GM12872 (cell line): ENCODE measurements at regions not wholly inside any gene's neighbourhood (a gene's known extent, or its start where the extent isn't known, plus 50 kb on each side); places are given as distances from the start of the nearest gene placed in this dataset.

Source experiments
- TF ChIP-seq, protein P1 (sequence below): IDR thresholded peaks from 3 replicates; pipeline ENCODE4 v1.5.1; 2011; ENCODE audit warnings: low read depth, mild to moderate bottlenecking, low read length, moderate library complexity; ENCODE audit not compliant: insufficient read depth

DNA sequence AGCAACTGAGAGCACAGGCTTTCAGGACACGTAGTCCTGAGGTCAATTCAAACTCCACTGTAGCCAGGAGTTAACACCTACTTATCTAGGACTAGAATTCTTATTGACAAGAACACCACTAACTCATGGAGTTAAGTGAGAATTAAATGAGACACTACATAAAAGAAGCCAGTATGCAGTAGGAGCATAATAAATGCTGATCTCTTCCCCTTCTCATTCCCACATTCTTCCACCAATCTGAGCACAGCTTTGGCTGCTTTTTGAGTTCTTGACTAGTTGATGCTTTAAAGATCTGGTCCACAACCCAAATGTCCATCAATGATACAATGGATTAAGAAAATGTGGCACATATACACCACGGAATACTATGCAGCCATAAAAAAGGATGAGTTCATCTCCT, 55.2 kb downstream of the TTC32 start:
- TF ChIP-seq, protein P1, sequence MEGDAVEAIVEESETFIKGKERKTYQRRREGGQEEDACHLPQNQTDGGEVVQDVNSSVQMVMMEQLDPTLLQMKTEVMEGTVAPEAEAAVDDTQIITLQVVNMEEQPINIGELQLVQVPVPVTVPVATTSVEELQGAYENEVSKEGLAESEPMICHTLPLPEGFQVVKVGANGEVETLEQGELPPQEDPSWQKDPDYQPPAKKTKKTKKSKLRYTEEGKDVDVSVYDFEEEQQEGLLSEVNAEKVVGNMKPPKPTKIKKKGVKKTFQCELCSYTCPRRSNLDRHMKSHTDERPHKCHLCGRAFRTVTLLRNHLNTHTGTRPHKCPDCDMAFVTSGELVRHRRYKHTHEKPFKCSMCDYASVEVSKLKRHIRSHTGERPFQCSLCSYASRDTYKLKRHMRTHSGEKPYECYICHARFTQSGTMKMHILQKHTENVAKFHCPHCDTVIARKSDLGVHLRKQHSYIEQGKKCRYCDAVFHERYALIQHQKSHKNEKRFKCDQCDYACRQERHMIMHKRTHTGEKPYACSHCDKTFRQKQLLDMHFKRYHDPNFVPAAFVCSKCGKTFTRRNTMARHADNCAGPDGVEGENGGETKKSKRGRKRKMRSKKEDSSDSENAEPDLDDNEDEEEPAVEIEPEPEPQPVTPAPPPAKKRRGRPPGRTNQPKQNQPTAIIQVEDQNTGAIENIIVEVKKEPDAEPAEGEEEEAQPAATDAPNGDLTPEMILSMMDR, result no peak

DNA sequence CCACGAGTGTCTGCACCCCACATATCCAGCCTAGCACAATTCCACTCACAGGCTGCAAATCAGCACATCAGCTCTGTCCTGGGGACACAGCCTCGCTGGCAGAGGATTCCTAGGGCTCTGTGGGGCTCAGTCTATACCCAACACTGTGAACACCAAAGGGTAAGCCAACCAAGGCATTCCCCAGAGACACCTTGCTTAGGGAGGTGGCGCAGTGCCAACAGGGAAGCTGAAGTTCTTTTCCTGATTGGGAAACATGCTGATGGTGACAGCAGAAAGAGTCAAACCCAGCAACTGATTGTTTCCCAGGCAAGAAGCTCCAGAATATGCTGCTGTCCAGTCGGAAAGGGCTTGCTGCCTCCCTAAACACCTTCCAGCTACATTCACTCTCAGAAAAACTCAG, 55.8 kb downstream of the TTC32 start:
- TF ChIP-seq, protein P1, result no peak

DNA sequence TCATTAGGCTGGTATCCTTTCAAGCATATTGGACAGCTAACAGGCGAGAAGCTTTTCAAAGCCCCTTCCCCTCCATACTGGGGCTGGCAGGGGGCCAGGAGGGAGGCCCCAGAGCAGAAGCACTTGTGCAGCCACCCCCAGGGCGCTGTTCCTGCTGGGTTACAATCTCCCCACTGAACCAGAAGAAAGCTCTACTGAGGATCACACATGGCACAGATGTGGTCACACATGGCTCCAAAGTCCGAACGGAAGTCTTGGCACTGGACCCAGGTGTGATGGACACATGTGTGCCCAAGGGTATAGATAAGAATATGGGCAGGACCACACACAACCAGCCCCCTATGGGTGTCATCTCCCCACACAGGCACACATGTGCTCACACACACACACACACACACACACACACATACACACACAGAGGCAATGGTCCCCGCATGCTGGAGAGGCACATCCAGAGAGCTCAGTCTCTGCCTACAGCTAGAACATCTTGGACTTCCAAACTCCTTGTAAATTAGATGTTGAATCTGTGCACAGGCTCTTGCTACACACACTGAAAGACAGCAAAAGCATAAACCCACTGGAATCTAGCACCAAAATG, 56.4 kb downstream of the TTC32 start:
- TF ChIP-seq, protein P1, result no peak

DNA sequence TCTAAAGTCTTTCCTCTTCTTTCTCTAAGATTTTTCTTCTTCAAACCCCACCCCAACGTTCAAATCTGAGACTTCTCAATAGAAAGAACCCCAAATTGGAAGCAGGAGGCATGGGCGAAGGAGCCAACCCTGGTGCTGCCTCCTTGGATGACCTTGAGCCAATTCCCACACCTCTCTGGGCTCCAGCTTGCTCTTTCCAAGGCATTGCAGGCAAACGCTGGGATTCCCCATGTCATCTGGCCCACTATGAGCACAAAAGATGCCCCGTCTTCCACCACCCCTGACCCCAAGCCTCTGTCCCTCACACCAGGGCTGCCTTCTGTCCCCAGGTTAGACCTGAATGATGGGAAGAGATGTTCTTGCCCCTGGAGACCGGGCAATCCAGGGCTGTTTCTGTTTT, 57.0 kb downstream of the TTC32 start:
- TF ChIP-seq, protein P1, result no peak

DNA sequence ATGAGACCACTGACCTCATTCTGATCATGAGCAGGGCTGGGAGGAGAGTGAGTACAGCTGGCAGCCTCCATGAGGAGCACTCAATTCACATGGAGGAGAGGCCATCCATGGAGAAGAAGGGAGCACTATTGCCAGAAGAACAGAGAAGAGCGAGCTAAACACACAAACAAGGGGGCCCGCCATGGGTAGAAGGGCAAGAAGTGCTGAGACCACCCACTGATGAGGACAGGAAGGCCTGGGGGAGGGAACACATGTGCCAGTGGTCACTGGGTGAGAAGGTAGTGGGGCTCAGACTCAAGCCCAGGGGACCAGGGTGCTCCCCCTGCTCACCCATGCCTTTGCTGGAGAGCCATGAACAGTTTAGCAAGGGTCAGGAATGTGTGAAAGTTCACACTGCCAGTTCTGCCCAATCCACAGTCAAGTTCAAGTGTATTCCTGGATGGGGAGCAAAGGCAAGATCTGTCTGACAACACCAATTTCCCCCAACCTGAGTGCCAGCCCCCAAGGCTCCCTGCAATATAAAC, 57.7 kb downstream of the TTC32 start:
- TF ChIP-seq, protein P1, result no peak

DNA sequence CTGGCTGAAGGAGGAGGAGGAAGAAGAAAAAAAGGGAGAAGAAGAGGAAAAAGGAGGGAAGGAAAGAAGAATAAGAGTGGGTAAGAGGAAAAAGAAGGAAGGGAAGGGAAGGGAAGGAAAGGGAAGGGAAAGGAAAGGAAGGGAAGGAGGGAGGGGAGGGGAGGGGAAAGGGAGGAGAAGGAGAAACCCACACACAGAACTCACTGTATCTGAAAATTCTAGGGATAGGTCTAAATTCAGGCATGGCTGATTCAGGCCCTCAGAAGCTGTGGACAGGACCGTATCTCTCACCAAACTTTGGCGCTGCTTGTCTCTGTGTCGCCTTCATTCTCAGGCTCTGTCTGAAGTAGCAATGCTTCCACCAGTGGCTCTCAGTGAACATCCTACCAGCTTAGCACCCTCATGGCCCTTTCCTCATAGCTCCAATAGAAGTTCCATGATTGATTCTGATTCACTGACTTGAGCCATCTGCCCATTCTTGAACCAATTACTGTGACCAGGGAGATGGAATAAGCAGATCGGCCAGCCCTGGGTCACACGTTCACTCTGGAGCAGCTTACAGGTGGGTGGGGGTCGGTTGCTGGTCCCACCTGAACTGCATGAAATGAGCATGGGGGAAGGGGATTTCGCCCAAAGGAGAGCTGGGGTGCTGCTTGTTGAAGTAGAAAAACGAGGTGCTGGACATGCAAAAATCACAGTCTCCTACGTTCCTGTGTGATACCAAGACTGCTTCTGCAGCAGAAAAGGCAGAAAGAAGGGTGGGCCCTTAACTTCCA, 59.7 kb downstream of the TTC32 start:
- TF ChIP-seq, protein P1, result no peak

DNA sequence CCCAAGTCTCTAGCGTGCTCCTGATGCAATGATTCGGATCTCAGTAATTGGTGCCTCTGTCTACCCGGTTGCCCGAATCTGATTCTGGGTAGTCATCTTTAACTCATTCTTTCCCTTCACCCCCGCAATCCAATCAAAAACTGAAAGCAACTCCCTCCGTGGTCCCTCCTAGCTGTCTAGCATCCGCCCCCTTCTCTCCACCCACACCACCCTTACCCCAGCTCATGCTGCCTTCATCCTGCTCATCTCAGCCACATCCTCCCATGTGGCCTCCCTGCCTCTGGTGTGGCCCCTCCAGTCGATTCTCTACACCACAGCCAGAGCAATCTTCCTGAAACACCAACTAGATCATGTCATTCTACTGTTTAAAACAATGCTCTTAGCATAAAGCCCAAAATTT, 62.3 kb downstream of the TTC32 start:
- TF ChIP-seq, protein P1, result no peak
